GM21786 (cell line): ENCODE measurements at regions not wholly inside any gene's neighbourhood (a gene's known extent, or its start where the extent isn't known, plus 50 kb on each side); places are given as distances from the start of the nearest gene placed in this dataset.

Source experiments
- ATAC-seq: cut with Tn5 transposase; IDR thresholded peaks from one replicate; pipeline ENCODE4 v1.9.1; 2021; ENCODE audit not compliant: unreplicated experiment

DNA sequence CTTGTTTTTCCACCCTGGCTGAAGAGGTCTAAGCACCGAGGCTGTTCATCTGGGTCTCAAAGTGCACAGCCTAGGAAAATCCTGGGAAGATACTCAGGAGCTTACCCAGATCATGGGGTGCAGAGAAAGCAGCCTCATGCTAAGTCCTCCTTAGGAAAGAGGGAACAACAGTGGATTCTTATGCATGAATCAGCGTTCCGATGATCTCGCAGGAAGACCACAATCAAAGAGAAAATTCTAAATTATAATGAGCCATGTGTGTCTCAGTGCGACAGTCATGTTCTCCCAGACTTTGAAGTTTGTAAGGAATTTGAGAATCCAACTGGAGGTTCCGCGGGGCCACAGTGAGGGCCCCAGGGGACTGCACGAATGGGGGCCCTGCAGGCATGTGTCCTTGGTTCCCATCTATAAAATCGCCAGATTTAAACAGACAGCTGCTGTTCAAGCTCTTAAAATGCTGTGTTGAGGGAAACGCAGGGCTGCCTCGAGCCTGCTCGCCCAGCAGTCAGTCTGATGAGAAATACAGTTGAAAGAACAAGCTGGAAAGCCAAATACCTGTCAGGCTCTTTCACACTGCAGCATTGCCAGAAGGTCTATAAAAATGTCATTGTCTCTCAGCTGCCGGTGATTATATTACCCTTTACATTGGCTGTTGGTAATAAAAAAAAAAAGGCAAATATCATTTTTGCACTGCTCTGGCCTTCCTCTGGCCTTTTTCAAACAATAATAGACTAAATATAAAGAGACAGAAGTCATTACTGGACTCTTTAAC lies 152.1 kb downstream of the PMP22 start:
- ATAC-seq: no peak

DNA sequence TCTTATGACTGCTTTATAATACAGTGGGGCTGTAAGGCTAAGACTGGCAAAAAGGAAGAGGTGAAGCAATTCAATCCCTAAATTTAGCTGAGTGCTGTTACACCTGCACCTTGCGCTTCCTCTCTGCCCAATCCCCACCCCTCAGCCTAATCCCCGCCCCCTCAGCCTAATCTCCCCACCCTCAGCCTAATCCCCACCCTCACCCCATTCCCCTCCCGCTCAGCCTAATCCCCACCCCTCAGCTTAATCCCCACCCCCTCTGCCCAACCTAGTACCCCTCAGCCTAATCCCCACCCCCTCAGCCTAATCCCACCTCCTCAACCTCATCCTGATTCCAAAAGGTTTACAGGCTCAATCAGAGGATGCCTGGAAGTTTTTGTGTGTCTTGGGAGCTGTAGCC lies 155.5 kb downstream of the PMP22 start:
- ATAC-seq: no peak

DNA sequence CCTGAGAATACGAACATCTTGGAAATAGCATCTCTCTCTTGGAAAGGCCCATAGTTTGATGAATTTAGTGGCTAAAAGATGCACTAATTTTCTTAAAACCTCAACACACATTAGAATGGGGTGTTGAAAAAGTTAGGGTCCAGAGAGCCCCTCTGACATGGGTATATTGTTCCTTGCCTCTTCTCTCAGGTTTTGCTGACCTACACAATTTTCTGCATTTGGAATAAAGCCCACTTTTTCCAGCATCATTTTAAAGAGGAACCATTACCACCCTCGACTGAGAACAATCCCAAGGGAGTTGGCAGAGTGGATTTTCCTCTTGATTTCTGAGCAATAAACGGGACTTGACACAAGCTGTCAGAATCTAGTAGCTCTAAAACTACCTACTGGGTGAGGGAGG lies 156.1 kb downstream of the PMP22 start:
- no peak for ATAC-seq

DNA sequence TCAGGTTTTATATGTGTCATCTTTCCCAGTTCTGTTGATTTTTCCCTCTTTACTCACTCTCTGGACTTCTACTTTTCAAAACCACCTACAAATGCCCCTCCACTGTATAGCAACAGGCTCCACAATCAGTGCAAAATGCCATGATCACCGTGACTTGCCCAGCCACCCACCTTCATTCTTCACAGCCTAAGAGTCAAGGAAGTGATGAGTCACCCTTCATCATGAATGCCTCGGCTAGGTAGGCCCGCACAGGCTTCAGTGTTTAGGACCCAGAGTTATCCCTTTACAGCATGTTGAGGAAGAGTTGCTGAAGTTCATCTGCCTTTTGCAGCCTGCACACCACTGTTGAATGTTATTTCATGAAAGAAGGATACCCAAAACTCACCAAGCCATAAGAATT lies 158.6 kb downstream of the PMP22 start:
- ATAC-seq: no peak

DNA sequence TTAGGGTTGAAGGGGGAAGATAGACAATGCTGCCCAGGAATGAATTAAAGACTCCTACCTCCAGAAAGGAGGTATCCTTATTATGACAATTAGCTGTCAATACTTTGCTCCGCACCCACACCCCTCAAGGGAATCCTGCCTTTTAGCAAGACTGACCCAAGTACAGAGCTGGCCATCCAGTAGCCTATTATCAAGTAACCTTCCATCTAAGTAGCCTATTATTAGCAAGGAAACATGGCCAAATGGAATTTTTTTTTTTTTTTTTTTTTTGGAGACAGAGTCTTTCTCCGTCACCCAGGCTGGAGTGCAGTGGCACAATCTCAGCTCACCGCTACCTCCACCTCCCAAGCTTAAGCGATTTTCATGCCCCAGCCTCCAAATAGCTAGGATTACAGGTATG lies 161.3 kb downstream of the PMP22 start:
- no peak for ATAC-seq

DNA sequence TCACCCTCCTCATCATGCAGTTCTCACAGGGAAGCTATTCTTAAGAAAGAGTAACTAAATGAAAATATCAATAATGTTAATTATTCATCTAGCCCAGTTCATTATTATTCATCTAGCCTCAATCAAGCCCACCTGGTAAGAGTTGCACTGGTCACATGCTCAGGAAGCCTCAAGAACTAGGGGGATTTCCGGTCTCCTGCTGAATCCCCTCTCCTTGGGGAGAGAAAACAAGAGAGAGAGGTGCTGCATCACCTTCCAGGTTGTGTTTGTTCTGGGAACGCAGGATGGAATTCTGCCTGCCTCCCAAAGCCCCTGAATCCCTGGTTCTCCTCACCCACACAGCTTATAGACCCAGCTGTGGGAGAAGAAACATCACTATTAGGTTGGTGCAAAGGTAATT lies 164.0 kb downstream of the PMP22 start:
- no peak for ATAC-seq

DNA sequence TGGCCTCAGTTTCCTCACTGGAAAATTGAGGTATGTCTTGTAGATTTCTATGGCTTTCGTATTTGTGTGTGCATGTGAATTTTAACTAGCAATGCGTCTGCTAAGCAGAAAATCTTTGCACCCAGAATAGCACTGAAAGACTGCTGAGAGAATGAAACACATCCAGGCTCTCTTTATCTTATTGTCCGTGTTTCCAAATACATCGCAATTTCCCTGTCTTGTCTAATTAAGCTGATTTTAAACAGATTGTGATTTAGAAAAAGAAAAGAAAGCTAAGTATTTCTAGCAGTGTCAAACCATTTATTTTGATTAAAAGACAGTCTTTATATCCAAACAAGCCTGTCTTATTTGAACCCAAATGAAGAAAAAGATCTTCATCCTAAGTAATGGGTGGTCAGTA lies 168.6 kb downstream of the PMP22 start:
- no peak for ATAC-seq

DNA sequence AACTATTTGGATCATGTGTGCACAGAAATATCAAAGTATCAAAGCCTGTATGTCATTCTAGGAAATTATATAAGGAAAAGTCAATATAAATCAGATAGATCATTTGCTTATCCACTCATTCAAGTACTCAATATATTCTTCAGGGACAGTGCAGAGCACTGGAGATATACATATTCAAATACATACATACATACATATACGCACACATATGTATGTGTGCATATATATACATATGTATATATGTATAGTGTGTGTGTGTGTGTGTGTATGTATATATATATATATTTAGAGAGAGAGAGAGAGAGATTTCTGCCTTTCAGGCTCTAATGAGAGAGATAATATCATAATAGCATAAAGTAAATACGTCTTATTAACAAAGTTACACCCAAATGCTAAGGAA lies 169.2 kb downstream of the PMP22 start:
- ATAC-seq: no peak

DNA sequence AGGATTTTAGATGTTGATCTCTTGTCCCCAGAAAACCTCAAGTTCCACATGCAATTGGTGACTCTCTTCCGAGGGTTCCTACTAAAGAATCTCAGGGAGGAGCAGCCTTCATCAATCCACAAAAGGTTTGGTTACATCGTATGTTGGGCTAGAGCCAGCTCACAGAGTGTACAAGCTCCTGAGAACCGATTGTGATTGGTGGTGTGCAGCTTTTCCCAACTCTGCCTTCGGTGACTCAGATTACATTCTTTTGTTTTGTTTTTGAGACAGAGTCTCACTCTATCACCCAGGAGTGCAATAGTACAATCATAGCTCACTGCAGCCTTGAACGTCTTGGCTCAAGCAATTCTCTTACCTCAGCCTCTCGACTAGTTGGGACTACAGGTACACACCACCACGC lies 172.4 kb downstream of the PMP22 start:
- no peak for ATAC-seq

DNA sequence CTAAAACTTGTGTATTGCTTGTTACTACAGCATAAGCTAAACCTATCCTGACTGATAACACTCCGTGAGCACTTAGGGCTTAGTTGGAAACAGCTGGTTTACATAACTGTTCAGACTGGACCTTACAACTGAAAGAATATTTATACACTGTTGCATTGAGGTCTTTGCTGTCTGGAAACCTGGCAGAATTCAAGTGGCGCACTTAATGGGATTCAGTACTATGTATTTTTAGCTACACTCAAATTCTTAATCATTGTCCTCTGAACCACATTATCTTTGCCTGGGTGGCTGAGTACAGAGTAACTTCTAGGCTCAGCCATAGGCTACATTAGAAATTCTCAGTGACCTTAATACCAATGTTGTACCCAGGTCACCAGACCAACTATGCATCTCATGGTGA lies 172.9 kb downstream of the PMP22 start:
- no peak for ATAC-seq

DNA sequence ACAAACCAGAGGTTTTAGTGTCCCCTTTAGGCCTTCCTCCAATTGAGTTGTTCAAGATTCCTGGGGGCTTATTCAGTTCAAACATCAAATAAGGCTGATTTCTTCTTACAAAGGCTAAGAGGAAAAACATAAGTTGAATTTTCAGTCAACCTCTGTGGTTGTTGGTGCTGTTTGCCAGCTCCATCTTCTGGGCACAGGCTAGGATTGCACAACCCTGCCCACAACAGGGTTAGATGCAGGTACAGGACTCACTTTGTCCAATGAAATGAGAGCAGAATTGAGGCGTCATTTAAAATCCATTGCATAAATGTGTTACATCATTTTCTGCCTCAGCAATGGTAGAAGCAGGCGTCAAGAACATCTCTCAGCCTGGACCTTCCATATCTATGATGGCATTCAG lies 173.3 kb downstream of the PMP22 start:
- ATAC-seq: no peak

DNA sequence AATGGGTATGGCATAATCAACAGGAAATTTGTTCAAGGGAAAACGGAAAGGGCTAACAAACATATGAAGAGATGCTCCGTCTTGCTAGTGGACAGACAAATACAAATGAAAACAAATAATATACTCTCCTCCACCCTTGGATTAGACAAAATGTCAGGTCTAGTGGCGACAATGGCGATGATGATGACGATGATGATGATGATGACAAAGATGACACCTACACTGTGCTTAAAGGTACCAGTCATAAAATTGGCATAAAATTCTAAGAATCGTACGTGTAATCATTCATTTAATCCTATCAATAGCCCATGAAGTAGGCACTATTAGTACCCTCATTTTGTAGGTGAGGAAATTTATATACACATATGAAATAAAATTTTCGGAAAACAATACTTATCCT lies 174.6 kb downstream of the PMP22 start:
- no peak for ATAC-seq

DNA sequence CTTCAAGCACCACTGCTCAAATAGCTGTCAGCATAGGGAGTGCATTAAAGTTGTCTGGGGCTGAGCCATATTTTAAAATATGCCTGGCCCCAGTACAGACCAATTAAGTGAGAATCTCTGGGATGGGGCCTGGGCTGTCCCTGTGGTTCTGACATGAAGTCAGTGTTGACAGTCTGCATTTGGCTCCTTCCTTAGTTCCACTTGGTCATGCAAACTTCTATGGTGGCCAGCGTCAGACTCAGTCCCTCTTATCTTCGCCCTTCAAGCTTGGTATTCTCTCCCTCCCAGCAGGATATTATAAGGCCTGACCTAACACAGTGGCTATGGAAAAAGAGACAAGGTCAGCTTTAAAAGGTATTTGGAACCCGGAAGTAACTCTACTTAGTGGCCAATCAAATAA lies 177.2 kb downstream of the PMP22 start:
- no peak for ATAC-seq

DNA sequence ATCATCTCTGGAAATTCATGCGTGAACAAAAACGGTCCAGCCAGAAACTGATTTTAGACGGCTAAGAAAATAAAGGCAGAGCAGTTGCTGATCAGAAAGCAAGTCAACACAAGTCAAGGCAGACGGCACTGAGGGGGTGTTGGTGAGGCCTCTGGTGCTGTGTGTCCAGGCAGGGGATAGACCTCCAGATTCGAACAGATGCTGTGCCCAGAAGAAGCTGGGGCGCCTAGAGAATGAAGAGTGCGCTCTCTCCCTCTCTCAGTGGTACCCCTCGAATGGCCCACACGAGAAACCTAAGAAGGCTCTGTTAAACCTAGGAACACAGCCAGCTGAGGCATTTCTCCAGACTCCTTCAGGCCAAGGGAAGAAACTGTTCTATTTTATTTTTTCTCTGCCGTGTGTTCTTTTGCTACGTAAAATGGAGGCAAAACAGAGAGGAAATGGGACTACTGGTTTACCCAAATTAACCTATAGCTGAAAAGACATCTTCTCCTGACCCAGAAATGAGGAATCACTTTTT lies 178.3 kb downstream of the PMP22 start:
- no peak for ATAC-seq

DNA sequence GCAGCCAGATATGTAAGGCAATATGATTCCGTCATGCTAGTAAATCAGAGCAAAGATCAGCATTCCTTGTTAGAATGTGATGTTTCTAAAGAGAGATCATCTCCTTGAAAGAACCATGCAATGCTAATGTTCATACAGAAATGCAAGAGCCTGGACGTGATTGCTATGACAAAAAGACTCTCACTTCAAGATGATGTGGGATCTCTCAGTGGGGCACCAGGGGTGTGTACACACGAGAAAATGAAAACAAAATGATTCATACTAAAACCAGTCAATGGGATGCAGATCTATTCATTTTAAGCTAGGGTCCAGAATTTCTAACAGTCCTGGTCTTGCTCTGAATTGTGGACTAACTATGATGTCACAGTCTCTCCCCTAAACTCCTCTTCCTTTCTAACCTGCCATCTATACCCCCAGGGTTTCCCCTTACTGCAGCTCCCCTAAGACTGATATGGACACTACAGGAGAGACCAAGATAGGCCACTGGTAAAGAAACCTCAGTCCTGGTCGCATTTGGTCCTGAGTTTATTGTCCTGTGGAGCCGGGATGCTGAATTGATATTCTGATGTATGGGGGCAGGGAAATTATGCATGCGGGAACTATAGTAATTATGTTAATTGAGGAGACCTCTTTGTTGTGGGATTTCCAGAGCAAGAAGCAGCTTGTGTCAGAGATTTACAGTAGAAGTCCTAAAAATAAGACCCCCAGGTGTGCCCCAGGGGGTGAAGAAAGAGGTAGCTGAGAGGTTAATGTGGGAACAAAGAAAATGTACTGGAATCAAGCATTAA lies 179.0 kb downstream of the PMP22 start:
- no peak for ATAC-seq

DNA sequence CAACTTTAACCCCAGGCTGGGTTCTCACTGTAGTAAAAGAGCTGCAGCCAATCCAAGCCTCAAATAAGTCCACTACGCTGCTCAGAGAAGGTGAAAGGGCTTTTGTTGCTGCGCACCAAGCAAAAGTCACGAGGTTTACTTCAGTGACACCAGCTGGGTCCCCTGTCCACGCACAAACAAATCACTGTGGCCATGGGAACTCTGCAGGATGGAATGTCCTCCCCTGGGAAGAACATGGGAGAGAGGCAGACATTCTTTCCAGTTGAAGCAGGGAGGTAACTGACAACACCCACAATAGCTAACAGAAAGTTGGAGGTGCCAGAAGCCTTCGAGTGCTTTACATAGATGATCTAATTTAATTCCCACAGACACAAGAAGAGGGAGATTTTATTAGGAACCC lies 181.9 kb downstream of the PMP22 start:
- ATAC-seq: no peak

DNA sequence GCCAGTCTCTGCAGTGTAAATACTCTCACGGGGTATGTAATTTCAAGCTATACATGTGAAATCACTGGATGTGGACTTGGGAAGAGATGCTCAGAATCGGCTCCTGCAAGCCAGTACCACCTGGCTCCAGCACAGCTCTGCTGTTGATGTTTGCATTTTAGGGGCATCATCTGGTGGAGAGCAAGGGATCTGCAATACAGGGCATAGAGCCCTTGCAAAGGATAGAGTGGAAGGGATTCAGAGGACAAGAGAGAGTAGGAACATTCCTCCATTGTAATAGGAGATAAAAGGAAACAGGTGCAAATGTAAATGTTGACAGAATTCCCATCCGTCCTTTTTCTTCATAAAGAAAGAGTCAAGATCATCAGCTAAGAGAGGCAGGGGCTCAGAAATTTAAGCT lies 184.1 kb downstream of the PMP22 start:
- no peak for ATAC-seq

DNA sequence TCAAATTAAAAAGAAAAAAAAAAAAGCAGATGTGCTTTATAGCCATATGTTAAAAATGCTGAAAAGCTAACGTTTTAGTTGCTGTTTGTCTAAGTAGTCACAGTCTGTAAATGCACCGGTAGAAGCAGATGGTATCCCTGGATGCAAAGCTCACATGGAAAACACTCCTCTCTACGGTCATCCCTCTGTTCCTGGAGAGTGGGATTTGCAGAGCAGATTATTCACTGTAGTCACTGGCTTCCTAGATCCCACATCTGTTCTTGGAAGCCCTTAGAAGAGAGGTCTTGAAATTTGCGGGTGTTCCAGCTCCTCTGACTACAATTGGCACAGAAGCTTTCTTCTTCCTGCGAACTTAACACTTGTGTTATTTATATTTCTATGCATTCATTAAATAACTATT lies 186.6 kb downstream of the PMP22 start:
- no peak for ATAC-seq

DNA sequence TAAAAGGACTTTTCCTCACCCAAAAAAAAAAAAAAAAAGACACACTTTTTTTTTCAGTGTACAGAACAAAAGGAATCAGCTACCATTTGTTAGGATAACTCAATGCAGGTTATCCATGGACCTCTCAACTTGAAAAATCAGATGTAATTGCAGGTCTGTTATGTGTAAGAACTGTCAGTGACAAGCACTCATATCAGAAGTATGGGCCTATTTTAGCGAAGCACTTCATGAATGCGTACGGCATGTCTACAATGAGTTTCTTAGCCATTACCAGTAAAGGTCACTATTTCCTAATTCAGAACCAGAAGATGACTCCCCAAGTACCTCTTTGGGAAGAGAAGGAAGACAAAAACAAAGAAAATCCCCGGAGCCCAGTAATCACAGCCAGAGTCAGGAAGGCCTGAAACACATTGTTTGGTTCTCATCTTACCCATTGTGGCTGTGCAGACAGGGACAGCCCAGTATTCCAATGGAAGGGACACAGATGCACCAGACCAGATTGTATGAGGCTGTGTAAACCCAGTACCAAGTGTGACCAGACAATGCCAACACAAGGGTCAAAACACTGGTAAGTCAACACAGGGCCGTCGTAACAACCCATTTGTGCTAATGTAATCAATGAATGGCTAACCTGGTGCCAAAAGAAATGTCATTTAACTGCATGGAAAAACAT lies 188.0 kb downstream of the PMP22 start:
- no peak for ATAC-seq

DNA sequence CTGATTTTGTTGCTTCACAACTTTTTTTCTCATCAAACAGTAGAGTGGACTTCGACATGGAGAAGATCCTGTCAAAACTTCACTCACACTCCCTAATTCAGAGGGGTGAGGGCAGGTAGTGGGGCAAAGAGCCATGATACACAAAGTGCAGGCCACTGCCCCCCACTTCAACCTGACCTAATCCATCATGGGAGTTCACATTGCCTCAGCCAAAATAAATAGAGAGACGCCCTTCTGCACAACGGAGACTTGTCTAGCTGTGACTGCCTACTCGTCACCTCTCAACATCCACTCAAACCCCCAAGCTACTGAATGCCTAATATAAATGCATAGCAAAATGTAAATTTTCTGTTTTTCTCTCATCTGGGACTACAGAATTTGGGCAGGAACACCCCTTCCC lies 213.2 kb downstream of the PMP22 start:
- ATAC-seq: no peak

DNA sequence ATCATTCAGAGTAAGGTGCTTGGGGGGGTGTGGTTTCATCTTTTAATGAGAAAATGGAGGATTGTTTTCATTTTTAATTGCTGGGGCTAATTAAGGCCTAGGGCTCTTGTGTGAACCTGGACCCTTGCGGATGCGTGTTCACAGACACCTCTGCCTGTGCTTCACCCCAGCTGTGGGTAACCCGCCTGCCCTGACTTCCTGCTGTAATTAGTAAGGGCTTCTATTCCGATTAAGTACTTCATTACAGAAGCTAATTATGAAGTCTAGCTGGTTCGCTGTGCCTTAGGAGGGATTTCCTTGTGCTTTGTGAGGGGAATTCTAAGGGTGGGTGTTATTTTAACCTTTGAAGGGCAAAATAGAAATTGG lies 215.3 kb downstream of the PMP22 start:
- no peak for ATAC-seq
